ENCODE measurements at regions not wholly inside any gene's neighbourhood (a gene's known extent, or its start where the extent isn't known, plus 50 kb on each side); places are given as distances from the start of the nearest gene placed in this dataset.

DNA sequence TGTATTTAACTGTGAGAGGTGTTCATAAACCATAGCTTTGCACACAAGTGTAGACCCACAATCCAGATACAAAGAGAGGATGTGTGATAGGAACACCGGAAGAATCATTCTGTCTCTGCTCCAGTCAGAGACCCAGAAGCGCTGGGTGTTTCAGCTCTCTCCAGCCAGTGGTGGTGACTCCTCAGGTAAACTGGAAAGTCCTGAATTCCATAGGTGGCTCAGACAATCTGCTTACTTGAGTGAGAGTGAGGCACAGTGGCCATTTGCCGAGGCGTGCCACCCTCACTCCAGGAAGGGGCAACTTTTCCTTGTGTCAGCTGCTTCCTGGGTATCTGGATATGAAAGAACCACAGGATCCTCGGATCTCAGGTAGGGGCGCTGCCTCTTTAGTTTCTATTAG is 171.5 kb downstream of the KCNS3 start:
- TF ChIP-seq CTCF (IDR thresholded peaks at IDR 0.05) (no peak), POLR2A (IDR thresholded peaks at IDR 0.05) (no peak)

Measured in suprapubic skin (tissue), 3 donors.